ENCODE measurements at regions not wholly inside any gene's neighbourhood (a gene's known extent, or its start where the extent isn't known, plus 50 kb on each side); places are given as distances from the start of the nearest gene placed in this dataset.

DNA sequence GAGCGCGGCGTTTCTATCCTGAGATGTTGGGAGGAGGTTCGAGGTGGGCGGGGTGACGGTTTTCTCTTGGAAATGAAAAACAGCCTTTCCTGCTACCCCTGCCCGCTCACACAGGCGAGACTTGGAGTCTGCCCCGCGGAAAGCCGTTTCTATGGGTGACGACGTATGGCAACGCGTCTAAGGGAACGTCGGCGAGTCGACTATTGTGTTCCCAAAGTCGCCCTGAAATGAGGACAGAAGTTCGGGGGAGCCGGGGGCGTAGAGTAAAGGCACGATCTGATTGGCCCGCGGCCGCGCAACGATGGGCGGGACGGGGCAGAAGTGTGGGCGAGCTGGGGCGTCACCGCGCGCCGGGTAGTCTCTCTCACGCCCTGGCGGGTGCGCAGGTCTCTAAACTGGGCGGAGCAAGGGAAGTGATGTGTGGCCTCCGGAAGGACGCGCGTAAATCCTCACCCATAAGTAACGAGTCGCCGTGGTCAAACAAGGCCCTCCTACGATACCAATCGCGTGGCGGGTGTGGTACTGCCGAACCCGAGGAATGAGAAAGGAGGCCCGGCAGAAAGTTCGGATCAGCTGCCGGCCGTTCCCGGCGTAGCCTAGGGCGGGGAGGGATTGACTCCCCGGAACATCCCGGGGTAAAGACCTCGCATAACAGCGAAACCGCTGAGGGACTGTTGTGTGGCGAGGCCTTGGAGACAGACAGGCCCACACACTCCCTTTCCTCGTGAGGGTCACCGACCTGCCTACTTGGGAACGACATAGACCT lies 89.6 kb downstream of the FAM161A start:
- peak overlapping the region; percentile 93 for H3K4me3 ChIP-seq
- peaks cover 3% of the 10 kb centered on the region for H3K9me3 ChIP-seq
- TF ChIP-seq, protein P1, sequence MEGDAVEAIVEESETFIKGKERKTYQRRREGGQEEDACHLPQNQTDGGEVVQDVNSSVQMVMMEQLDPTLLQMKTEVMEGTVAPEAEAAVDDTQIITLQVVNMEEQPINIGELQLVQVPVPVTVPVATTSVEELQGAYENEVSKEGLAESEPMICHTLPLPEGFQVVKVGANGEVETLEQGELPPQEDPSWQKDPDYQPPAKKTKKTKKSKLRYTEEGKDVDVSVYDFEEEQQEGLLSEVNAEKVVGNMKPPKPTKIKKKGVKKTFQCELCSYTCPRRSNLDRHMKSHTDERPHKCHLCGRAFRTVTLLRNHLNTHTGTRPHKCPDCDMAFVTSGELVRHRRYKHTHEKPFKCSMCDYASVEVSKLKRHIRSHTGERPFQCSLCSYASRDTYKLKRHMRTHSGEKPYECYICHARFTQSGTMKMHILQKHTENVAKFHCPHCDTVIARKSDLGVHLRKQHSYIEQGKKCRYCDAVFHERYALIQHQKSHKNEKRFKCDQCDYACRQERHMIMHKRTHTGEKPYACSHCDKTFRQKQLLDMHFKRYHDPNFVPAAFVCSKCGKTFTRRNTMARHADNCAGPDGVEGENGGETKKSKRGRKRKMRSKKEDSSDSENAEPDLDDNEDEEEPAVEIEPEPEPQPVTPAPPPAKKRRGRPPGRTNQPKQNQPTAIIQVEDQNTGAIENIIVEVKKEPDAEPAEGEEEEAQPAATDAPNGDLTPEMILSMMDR (IDR thresholded peaks at IDR 0.05), result peak; percentile 1
- H3K4me1 ChIP-seq (ENCODE audit: control insufficient read depth in 1 of 2, low read depth in 2 of 2), result peaks cover 6% of the 10 kb centered on the region in 2 donors
- ATAC-seq (ENCODE audit: insufficient number of reproducible peaks, low FRiP score, low read depth) (peak; percentile 99), DNase-seq (ENCODE audit: low spot score) (peak; percentile 92)
- no peaks in the 10 kb centered on the region for H3K36me3 ChIP-seq
- no peaks in the 10 kb centered on the region for H3K27me3 ChIP-seq (replicated peaks; ENCODE audit: insufficient read depth)
- peak overlapping the region; percentile 99 for H3K27ac ChIP-seq

DNA sequence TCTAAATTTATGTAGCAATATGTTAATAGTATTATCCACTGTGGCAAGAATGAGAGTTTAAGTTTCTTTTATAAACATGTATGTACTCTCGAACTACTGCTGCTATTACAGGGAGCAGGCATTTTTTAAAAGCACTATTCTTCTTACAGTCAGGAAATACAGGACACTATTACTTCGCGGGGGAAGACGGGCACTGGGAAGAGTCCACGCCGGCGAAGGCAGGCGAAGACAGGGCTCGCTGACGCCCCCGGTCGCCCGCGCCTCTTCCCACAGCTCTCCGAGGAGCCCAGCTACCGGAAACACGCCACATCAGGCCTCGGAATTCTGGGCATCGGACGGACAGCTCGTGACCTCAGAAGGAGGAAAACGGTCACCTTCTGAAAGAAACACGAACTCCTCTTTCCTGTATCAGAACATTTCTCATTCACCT lies 90.2 kb downstream of the FAM161A start:
- no peaks in the 10 kb centered on the region for H3K27me3 ChIP-seq (replicated peaks; ENCODE audit: insufficient read depth)
- peak overlapping the region; percentile 99 for H3K27ac ChIP-seq
- DNase-seq (ENCODE audit: low spot score) (no peak), ATAC-seq (ENCODE audit: insufficient number of reproducible peaks, low FRiP score, low read depth) (peak; percentile 25)
- TF ChIP-seq, protein P1 (IDR thresholded peaks at IDR 0.05), result no peak
- peaks cover 6% of the 10 kb centered on the region in 2 donors for H3K4me1 ChIP-seq (ENCODE audit: control insufficient read depth in 1 of 2, low read depth in 2 of 2)
- H3K9me3 ChIP-seq, result peaks cover 3% of the 10 kb centered on the region
- no peaks in the 10 kb centered on the region for H3K36me3 ChIP-seq
- peak overlapping the region; percentile 93 for H3K4me3 ChIP-seq

DNA sequence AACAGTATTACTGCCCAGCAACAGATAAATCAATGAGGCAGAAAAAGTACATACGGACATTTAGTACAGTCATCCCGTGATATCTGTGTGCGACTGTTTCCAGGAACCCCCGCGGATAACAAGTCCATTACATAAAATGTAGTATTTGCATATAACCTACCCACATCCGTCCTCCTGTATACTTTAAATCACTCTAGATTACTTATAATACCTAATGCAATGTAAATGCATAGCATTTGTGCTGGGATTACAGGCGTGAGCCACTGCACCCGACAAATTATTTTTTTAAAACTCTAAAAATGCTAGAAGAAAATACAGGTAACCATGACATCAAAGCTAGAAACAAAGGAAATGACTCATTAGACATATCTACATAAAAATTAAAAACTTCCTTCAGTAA lies 91.6 kb downstream of the FAM161A start:
- ATAC-seq (ENCODE audit: insufficient number of reproducible peaks, low FRiP score, low read depth), result no peak
- TF ChIP-seq, protein P1 (IDR thresholded peaks at IDR 0.05), result no peak
- Histone ChIP-seq H3K27ac (no peak overlapping the region), H3K36me3 (no peaks in the 10 kb centered on the region), H3K9me3 (peaks cover 3% of the 10 kb centered on the region), H3K4me3 (no peak overlapping the region), H3K4me1 (ENCODE audit: control insufficient read depth in 1 of 2, low read depth in 2 of 2) (peaks cover 6% of the 10 kb centered on the region in 2 donors), H3K27me3 (replicated peaks; ENCODE audit: insufficient read depth) (no peaks in the 10 kb centered on the region)
- DNase-seq (ENCODE audit: low spot score), result no peak

DNA sequence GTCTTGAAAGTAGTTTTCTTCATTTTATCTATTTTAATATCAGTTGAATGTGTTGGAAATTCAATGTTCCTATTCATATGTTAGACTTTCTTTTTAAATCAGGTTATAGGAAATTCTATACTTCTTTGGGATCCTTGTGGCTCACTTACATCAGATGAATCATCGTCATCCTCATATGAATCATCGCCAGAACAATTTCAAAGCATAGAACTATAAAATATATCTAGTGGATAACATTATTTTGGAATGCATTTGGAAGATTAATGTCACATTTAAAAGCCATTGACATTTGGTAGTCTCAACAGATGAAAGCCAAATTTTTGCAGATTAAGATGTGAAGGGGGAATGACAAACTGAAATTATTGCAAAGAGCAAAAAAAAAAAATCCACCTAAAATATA lies 94.1 kb downstream of the FAM161A start:
- Histone ChIP-seq H3K36me3 (no peaks in the 10 kb centered on the region), H3K9me3 (no peaks in the 10 kb centered on the region), H3K4me1 (ENCODE audit: control insufficient read depth in 1 of 2, low read depth in 2 of 2) (peaks cover 6% of the 10 kb centered on the region in 2 donors), H3K4me3 (no peak overlapping the region), H3K27ac (no peak overlapping the region), H3K27me3 (replicated peaks; ENCODE audit: insufficient read depth) (no peaks in the 10 kb centered on the region)
- DNase-seq (ENCODE audit: low spot score) (no peak), ATAC-seq (ENCODE audit: insufficient number of reproducible peaks, low FRiP score, low read depth) (no peak)
- TF ChIP-seq, protein P1 (IDR thresholded peaks at IDR 0.05), result no peak

DNA sequence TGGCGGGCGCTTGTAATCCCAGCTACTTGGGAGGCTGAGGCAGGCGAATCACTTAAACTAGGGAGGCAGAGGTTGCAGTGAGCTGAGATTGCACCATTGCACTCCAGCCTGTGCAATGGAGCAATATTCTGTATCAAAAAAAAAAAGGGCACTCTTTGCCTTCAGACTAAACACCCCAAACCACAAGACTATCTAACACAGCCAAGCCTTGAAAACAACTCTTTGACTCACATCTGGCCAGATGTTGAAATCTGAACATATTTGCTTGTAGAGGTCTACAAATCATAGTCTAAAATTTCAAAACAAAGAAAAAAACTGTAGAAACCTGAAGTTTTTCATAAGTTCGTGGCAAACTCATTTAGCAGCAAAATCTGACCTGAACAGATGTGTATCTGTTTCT lies 94.9 kb downstream of the FAM161A start:
- H3K4me1 ChIP-seq (ENCODE audit: control insufficient read depth in 1 of 2, low read depth in 2 of 2), result peaks cover 6% of the 10 kb centered on the region in 2 donors
- H3K4me3 ChIP-seq, result no peak overlapping the region
- no peak for ATAC-seq (ENCODE audit: insufficient number of reproducible peaks, low FRiP score, low read depth)
- no peaks in the 10 kb centered on the region for H3K27me3 ChIP-seq (replicated peaks; ENCODE audit: insufficient read depth)
- TF ChIP-seq, protein P1 (IDR thresholded peaks at IDR 0.05), result no peak
- DNase-seq (ENCODE audit: low spot score), result no peak
- no peaks in the 10 kb centered on the region for H3K9me3 ChIP-seq
- no peaks in the 10 kb centered on the region for H3K36me3 ChIP-seq
- no peak overlapping the region for H3K27ac ChIP-seq
